GM18505 (cell line): ENCODE measurements at regions not wholly inside any gene's neighbourhood (a gene's known extent, or its start where the extent isn't known, plus 50 kb on each side); places are given as distances from the start of the nearest gene placed in this dataset.

Source experiments
- ATAC-seq: cut with Tn5 transposase; IDR thresholded peaks from one replicate; pipeline ENCODE4 v1.9.1; 2021; ENCODE audit not compliant: unreplicated experiment
- POLR2A ChIP-seq: IDR thresholded peaks from 4 replicates; pipeline ENCODE4 v1.6.1; 2011; ENCODE audit warnings: borderline replicate concordance; ENCODE audit not compliant: insufficient read depth, insufficient read length; ENCODE audit errors: extremely low read depth

DNA sequence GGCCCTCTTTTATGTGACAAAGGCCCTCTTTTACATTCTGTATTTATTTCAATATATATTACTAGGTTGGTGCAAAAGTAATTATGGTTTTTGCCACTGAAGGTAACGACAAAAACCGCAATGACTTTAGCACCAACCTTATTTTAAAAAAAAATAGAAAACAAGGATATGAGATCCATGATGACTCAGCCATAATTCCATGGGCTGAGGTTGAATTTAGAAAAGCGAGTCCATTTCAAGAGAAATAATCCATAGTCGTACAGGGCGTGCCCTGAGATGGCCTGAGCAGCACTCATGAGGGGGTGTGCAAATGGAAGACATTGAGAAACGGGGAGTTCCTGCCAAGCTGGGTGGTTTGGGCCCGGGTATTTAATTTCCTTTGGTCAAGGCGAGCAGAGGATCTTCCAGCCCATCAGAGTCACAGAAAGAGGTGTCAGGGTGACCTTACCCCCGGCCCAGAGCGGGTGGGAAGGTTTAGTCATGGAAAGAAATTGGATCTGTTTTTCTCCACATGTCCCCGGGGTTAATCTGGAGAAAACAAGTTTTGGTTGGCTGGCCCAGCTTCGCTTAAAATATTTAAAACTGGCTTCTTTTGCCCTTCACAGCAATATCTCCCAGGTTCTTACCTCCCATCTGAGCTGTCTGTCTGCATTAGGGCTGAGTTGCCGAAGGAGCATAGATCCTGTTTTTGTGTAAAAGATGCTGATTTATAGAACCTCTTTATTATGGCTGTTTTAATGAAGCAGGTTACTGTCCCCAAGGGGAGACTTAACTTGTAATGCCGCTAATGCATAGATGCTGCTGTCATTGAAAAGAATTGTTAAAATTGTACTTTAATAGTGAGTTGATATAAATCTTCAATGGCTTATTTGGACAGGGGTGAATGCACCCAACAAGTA, 255.6 kb downstream of the PREX1 start:
- no peak for TF ChIP-seq POLR2A
- ATAC-seq, result no peak

DNA sequence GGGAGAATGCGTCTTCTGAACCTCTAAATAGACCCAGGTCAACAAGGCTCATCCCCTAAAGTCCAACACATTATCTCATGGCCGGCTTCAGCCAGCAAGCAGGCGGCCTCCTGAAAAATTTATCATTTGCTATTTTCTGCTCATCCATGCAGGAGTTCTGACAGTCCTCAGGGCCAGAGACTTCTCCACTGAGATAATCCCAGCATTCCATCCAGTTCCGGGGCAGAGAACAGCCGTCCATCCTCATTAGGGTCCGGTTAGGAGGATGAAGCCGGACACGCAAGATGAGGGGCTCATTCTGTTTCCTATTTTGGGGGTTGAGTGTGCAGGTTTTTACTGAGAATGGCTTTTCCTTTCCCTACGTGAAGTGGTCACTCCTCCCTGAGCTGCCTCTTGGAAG, 258.1 kb downstream of the PREX1 start:
- TF ChIP-seq POLR2A, result no peak
- ATAC-seq, result no peak

DNA sequence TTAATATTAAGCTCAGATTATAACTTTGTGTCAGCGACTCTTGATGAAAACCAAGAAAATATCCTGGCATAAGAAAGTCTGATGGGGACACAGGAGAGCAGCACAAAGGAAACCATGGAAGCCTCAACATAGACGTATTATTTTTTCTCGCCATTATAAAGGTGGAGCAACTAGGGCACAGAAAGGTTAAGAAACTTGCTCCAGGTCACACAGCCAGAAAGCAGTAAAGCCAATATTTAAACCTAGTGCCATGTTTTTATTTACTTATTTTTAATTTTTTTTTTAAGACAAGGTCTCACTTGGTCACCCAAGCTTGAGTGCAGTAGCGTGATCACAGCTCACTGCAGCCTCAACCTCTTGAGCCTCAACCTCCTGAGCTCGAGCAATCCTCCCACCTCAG, 259.3 kb downstream of the PREX1 start:
- TF ChIP-seq POLR2A, result no peak
- no peak for ATAC-seq

DNA sequence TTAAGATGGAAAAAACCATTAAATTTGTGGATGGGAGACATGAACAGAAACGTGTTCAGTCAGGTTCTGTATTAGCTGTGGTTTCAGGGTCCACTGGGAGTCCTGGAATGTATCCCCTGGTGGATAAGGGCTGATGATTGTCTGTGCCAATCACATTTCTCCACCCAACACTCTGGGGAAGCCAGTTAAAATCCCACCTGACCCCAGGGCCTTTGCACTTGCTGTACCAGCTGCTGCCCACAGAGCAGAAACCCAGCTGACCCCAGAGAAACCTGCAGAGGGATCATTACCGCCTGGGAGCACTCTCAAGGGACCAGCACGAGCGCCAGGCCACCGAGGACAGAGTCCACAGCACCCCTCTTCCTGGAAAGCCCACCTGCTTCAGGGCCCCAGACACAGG, 260.7 kb downstream of the PREX1 start:
- no peak for TF ChIP-seq POLR2A
- ATAC-seq, result no peak

DNA sequence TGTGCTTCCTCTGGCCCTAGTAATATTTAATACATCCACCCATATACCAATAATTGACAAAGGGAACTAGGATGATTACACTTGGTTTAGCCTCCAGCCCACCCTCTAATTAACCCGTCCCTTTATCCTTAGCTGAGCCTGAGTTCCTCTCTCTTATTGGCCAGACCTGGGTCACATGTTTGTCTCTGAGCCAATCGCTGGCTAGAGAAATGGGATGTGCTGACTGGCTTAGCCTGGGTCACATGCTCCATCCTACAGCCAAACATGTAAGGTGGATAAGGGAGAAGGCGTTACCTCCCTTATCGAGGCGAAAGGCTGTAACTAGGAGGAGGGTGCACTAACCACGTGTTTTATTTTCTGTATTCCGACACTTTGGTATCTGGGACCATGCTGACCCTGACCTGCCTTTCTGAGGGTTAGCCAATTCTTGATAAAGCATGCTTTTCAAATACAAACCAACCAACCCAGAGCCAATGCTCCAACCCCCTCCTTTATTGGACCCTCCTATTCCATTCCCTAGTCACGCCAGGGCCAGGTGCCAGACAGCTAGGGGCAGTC, 262.7 kb downstream of the PREX1 start:
- ATAC-seq, result no peak
- no peak for TF ChIP-seq POLR2A

DNA sequence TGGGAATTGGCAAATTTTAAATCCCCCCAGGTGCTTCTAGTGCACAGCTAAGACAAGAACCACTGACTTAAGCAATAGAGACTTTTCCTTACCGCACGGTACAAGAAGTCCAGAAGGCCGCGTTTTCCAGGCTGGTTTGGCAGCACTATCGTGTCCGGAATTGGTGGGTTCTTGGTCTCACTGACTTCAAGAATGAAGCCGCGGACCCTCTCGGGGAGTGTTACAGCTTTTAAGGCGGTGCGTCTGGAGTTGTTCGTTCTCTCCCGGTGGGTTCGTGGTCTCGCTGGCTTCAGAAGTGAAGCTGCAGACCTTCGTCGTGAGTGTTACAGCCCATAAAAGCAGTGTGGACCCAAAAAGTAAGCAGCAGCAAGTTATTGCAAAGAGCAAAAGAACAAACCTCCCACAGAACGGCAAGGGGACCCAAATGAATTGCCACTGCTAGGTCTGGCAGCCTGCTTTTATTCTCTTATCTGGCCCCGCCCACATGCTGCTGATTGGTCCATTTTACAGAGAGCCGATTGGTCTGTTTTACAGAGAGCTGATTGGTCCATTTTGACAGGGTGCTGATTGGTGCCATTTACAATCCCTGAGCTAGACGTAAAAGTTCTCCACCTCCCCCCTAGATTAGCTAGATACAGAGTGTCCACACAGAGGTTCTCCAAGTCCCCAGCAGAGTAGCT, 264.5 kb downstream of the PREX1 start:
- ATAC-seq, result no peak
- TF ChIP-seq POLR2A, result no peak

DNA sequence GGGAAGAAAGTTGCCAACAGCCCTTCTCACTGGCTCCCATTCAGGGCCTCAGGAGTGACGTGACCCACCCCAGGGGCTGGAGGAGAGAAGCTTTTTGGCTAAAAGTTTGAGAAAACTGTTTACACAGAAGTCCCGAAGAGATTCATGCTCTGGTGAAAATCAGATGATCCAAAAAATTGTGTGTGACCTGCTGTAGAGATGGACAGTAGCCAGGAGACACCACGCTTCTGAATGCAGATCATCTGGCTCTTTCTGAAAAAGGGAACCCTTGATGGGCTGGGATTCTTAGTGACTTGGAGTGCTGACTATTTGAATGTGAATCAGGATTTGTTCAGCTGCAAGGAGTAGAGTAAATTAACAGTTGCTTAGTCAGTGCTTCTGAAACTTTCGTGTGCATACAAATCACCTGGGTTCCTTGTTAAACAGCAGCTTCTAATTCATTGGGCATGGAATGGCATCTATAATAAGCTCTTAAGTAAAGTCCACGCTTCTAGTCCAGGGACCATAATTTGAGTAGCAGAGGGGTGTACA, 265.1 kb downstream of the PREX1 start:
- no peak for ATAC-seq
- TF ChIP-seq POLR2A, result no peak

DNA sequence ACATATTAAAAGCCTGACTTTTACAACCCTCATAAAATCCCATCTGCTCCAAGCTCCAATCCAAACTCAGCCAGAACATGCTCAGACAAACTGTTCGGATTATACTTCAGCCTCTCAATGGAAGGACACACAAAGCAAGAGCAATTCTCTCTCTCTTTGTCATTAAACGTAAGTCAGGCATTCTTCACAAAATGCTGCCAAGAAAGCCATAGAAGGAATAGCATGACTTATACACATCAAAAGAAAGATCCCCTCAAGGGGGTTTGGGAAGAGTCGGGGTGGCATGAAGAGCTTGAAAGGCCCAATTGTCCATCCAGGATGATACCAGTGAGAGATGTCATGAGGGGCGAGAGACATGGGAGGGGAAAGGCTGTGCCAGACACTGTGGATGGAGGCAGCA, 268.9 kb downstream of the PREX1 start:
- ATAC-seq, result no peak

DNA sequence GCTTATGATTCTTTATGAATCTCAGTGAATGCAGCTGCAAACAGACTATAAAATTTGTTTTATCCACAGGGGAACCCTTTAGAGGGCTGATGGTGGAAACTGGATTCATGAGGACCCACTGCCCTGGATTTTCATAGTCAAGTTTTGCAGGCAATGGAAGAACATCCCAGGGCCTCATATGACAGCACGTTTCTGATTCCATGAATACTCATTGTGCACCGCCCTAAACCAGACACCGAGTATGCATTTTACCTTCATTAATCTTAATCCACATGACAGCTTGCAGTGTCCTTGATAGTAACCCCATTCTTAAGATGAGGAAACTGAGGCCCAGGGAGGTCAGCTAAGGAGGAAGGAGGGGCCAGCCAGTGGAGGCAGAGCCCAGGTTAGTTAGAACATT, 270.4 kb downstream of the PREX1 start:
- no peak for TF ChIP-seq POLR2A

More for the DNA sequence above, 268.9 kb downstream of the PREX1 start:
- no peak for TF ChIP-seq POLR2A

DNA sequence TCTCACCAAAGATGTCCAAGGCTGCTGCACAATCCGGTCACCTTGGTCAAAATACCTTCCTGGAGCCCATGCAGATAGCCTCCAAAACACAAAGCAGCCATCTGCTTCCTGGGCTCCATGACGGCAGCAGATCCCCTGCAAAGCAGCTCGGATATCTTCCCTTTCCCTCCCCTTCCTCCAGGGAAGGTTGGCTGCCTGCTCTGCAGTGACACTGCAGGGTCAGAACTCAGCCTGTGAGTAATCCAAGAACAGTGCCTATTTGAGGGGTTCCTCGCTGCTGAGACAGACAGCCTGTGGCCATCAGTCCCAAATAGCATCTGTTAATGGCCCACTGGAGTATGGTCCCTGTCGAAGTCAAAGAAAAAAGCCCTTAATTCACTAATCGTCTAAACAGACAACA, 270.8 kb downstream of the PREX1 start:
- ATAC-seq, result no peak
- TF ChIP-seq POLR2A, result no peak

More for the DNA sequence above, 270.4 kb downstream of the PREX1 start:
- ATAC-seq, result no peak

DNA sequence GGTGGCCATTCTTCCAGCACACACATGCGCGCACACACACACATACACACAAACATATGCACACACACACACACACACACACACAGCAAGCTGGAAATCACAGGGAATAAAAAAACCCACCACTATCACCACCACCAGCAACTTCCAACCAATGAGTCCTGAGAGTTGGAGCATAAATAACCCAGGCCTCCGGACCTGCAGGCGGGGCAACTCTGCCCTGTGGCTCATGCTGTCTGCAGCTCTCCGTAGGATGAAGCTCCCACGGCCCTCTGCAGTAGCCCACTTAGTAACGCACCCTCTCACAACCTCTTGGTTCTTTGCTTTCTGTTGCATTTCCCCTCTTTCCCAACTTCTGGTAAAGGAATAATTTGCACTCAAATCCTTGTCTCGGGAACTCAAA, 275.2 kb downstream of the PREX1 start:
- TF ChIP-seq POLR2A, result no peak

DNA sequence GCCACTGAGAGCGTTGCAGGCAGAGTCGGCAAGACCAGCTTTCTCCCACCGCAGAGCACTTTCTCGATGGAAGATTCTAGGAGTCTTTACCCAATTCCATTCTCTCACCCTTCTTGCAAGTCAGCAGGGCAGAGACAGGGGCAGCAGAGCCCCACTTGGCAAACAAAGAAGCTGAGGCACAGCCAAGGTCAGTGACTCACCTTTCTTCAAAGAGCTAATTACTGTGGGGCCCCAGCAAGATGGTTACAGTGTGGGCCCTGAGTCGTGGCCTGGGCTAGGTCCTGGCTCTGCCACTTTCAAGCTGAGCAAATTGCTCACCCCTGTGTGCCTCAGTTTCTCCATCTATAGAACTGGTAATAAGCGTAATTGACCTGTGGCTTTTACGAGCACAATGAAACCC, 277.0 kb downstream of the PREX1 start:
- ATAC-seq, result no peak
- no peak for TF ChIP-seq POLR2A

More for the DNA sequence above, 275.2 kb downstream of the PREX1 start:
- ATAC-seq, result no peak

DNA sequence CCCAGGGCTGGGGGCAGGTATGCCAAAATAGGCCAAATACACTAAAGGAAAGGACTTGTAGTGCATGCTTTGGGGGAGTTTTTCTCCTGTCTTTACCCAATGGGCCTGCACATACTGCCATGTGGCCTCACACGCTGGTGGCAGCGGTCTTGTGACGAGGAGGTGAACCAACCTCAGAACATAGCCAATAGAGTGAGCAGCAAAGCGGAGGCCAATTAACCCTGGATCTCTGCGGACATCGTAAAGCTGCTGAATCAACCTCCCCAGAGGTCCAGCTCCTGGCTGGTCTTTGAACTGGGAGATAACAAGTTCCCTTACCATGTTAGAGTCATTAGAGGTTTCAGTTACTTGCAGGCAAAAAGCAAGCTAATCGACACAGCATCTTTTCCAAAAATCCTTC, 280.1 kb downstream of the PREX1 start:
- ATAC-seq, result no peak
- TF ChIP-seq POLR2A, result no peak
